ENCODE measurements at regions not wholly inside any gene's neighbourhood (a gene's known extent, or its start where the extent isn't known, plus 50 kb on each side); places are given as distances from the start of the nearest gene placed in this dataset.

DNA sequence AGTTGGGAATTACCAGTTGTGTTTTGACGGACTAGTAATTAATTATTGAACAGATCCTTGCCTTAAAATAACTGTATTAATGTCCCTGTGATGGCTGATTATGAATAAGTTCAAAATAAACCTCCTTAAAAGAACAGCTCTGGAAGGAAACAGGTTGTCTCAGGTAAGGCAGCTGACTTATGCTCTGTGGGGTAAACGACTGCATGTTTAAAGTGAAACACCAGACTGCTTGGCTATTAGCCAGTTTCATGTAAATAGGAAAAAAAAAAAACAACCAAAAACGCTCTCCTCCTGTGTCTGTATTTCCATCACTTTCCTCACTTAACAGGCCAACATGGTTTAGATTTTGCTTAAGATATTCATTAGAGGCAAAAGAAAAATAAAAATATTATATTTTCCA is 243.6 kb downstream of the TMEM182 start:
- in situ Hi-C loops (cut with HindIII; ENCODE audit: low pct_unique_long_range_greater_than_20kb, low sequenced_read_pairs) = no loop called here
- no peak for DNase-seq (ENCODE audit: low read depth)

DNA sequence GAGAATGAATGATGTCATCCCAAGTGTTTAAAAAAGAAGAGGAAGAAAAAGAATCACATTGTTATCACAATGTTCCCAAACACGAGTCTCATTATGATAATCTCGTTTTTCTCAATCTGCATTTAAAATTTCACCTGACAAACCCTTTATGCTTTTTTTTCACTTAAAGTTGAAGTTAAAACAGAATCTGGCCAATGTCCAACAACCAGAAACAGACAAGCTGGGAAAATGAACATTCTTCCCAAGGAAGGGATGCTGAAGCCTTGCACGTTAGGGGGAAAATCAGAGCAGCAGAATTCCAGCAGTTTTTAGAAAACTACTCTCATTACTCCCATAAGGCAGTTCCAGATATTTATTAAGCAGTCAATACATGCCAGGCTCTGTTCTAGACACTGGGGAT is 245.3 kb downstream of the TMEM182 start:
- DNase-seq (ENCODE audit: low read depth) = no peak
- in situ Hi-C loops (cut with HindIII; ENCODE audit: low pct_unique_long_range_greater_than_20kb, low sequenced_read_pairs) = no loop called here

DNA sequence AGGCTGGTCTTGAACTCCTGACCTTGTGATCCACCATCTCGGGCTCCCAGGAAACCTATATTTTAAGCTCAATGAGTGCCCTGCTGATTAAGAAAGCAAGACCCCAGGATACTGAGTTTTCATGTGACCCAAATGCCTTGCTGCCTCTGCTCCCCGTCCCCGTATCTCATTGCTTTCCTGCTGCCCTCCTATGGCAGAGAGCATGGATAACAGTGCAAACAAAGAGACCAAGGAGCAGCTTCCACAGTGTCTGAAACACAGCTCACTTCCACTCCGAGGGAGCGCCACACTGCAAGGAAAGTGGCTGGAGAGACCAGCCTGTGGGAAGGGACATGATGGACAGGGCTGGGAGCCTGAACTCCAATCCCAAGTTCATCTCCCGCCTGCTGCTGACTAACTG is 246.8 kb downstream of the TMEM182 start:
- no peak for DNase-seq (ENCODE audit: low read depth)
- in situ Hi-C loops (cut with HindIII; ENCODE audit: low pct_unique_long_range_greater_than_20kb, low sequenced_read_pairs) = no loop called here

DNA sequence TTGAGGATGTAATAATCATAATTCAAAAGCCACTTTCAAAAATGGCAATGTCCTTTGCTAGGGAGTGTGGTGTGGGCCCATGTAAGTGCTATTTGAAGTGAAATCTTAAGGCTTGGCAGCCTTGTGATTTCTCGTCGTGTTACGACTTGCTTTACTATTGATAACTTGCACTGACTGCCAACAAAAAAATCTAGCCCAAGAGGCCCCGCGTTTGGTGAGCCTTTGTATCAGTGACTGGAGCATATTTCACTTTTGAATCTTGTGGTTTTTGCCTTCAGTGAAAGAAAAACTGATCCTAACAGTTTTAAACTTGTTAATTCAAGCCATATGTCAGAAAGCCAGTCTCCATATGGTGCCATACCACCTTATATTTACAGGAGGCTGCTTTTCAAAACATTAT is 248.0 kb downstream of the TMEM182 start:
- in situ Hi-C loops (cut with HindIII; ENCODE audit: low pct_unique_long_range_greater_than_20kb, low sequenced_read_pairs) = no loop called here
- no peak for DNase-seq (ENCODE audit: low read depth)

DNA sequence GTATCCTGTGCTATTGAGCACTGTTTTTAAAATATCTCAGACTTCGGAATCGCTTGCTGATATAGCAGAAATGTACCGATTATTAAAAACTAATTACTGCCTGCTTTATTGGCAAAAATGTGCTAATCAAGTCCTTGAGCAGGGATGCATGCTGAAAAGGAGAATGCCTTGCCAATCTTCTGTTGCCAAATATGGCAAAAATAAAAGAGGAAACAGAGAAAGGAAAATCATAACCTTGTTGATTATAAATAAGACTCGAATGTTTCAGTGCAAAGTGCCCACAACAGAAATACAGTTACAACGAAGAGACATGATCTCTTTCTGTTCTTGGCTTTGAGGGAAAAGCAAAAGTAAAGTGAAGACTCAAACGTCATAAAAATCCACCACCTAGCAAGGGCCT is 248.5 kb downstream of the TMEM182 start:
- no peak for DNase-seq (ENCODE audit: low read depth)
- in situ Hi-C loops (cut with HindIII; ENCODE audit: low pct_unique_long_range_greater_than_20kb, low sequenced_read_pairs) = no loop called here

DNA sequence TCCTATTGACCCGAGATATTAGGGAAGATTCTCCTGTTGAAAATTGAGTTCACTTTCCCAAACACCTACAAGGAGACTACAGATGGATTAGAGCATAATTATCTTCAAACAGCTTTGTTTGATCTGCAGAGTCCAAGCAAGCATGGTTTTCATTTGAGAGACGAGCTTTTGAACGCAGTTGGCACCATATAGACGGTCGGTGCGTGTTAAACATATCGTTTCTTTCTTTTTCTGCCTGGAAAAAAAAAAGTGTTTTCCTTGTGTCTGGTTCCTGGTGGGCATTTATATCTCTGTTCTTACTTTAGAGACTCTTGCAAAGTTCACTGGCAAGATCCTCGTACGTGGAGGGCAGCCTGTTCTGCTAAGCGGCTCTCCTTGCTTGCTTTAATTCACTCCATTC is 248.9 kb downstream of the TMEM182 start:
- in situ Hi-C loops (cut with HindIII; ENCODE audit: low pct_unique_long_range_greater_than_20kb, low sequenced_read_pairs) = no loop called here
- DNase-seq (ENCODE audit: low read depth) = no peak

DNA sequence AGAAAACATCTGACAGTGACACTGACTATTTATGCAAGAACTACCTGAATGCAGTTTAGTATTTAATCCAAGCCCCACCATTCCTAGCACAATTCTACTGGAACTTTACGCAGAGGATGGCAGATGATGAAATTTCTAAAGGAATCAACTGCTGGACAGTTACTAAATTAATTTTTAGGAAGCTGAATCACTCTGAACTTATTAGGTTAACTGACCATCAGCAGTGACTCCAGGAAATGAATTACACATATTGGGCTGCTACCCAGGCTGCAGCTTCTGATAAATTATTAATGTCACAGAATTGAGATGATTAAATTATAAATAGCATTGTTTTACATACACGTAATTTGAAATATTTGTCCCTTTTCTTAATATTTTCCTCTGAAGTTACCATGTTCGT is 250.8 kb downstream of the TMEM182 start:
- no peak for DNase-seq (ENCODE audit: low read depth)
- in situ Hi-C loops (cut with HindIII; ENCODE audit: low pct_unique_long_range_greater_than_20kb, low sequenced_read_pairs) = no loop called here

DNA sequence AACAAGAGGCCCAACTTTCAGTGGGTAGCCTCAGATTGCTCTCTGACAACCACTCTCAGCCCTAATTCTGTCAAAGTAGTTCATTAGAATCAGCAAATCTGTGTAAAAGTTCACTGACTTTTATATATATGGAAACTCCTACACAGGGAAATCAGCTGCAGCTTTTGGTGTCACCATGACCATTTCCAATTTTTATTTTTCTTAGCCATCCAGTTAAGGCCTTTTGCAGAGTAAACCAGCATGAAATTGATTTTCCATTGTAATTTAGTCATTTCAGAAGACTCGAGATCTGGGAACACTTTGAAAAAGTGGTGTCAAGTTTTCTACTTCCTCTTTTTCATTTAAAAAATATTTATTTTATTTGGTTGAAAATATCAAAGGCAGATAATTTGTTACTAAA is 263.2 kb downstream of the TMEM182 start:
- no peak for DNase-seq (ENCODE audit: low read depth)
- in situ Hi-C loops (cut with HindIII; ENCODE audit: low pct_unique_long_range_greater_than_20kb, low sequenced_read_pairs) = no loop called here

DNA sequence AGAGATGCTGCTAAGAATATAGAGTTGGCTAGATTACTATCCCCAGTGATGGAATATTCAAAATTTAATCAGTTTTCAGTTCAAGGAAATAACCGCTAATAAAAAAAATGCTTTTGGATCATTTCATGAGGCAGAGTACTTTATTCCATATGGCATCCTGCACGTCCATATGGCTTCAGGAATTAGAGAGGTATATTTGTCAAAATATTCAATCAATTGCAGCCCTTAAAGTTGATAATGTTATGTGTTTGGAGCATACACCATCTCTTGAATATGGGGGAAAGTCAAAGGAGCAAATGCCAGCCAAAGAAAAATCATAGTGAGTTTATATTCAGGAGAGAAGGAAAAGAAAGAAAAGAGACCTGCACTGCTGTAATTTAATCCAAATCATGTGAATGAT is 266.4 kb downstream of the TMEM182 start:
- in situ Hi-C loops (cut with HindIII; ENCODE audit: low pct_unique_long_range_greater_than_20kb, low sequenced_read_pairs) = no loop called here
- no peak for DNase-seq (ENCODE audit: low read depth)
